ENCODE measurements at regions not wholly inside any gene's neighbourhood (a gene's known extent, or its start where the extent isn't known, plus 50 kb on each side); places are given as distances from the start of the nearest gene placed in this dataset.
"Not testable (repeated sequence)": the region's sequence is repeated elsewhere in the genome, so short reads cannot be mapped to it uniquely, and the experiment has no call there.

DNA sequence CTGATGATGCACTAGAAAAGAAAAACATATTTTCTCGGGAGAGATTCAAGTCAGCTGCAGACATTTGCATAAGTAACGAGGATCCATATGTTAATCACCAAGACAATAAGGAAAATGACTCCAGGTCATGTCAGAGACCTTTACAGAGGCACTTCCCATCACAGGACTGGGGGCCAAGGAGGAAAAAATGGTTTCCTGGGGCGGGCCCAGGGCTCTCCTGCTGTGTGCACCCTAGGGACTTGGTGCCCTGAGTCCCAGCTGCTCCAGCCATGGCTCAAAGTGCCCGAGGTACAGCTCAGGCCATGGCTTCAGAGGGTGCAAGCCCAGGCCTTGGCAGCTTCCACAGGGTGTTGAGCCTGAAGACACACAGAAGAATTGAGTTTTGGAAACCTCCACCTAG lies 415.4 kb upstream of the FRG1 start:
- no peak overlapping the region for H3K27ac Mint-ChIP-seq
- no peaks in the 10 kb centered on the region for H3K27me3 Mint-ChIP-seq
- H3K4me3 Mint-ChIP-seq: no peak overlapping the region
- H3K9me3 Mint-ChIP-seq: peaks cover 21 to 30% of the 10 kb centered on the region in 2 donors
- H3K36me3 Mint-ChIP-seq: peaks cover 0 to 5% of the 10 kb centered on the region in 2 donors
- ATAC-seq (replicated peaks) (no peak), DNase-seq (no peak)
- no peaks in the 10 kb centered on the region for H3K4me1 Mint-ChIP-seq

DNA sequence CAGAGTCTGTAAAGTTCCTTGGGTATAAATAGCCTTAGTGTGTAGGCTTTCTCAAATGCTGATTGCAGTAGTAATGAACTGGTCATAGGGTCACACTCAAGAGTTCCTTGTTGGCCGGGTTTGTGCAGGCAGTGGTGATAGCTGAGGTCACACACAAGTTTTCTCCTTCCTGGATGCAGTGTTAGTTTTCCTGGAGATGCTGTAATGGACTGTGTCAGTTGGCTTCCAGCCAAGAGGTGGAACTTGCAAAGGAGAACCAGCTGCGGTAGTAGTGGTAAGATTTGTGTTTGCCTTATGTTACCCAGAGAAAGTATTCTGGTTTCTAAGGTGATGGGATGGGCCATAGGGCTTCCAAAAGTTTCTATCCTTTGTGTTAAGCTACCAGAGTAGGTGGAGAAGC lies 409.8 kb upstream of the FRG1 start:
- H3K9me3 Mint-ChIP-seq: peaks cover 20 to 22% of the 10 kb centered on the region in 2 donors
- no peak overlapping the region for H3K27ac Mint-ChIP-seq
- no peaks in the 10 kb centered on the region for H3K27me3 Mint-ChIP-seq
- H3K4me3 Mint-ChIP-seq: no peak overlapping the region
- no peak for ATAC-seq (replicated peaks)
- H3K4me1 Mint-ChIP-seq: no peaks in the 10 kb centered on the region
- no peak for DNase-seq
- no peaks in the 10 kb centered on the region for H3K36me3 Mint-ChIP-seq

DNA sequence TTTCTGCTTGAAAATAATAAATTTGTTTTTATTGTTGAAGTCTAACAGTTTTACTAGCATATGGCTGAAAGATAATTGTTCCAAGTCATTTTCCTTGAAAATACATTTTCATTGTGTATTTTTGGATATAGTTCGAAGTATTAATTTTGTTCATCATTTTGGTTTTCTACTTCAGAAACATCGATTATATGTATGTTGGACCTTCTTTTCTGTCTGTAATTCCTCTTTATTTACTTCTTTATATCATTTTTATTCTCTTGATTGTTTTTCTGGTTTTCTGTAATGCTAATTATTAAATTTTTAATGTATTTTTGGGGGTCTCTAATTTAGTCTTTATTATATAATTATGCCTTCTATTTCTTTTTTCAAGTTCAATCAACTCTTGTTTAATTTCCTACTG lies 407.1 kb upstream of the FRG1 start:
- DNase-seq: no peak
- peaks cover 9 to 18% of the 10 kb centered on the region in 2 donors for H3K9me3 Mint-ChIP-seq
- no peaks in the 10 kb centered on the region for H3K4me1 Mint-ChIP-seq
- no peak overlapping the region for H3K4me3 Mint-ChIP-seq
- H3K27ac Mint-ChIP-seq: no peak overlapping the region
- ATAC-seq (replicated peaks): no peak
- no peaks in the 10 kb centered on the region for H3K36me3 Mint-ChIP-seq
- no peaks in the 10 kb centered on the region for H3K27me3 Mint-ChIP-seq

DNA sequence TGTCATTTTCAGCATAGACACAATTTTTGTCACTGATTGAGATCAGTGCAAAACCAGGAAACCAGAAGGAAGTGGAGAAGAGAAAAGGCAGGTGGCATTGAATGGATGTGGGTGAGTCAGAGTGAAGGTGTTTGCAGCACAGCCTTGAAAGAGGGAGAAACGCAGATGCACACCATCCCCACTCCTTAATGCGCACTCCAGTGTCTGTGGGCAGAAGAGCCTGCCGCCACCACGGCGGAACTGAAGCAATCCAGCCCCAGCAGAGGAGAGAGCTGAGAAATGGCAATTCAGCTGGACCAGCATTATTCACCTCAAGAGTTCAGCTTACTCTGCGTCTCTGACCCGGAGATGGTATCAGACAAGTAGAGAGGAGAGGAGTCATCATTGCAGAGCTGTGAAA lies 393.1 kb upstream of the FRG1 start:
- H3K4me3 Mint-ChIP-seq: no peak overlapping the region
- DNase-seq: no peak
- no peaks in the 10 kb centered on the region for H3K36me3 Mint-ChIP-seq
- no peaks in the 10 kb centered on the region for H3K27me3 Mint-ChIP-seq
- no peak for ATAC-seq (replicated peaks)
- no peaks in the 10 kb centered on the region for H3K9me3 Mint-ChIP-seq
- H3K4me1 Mint-ChIP-seq: no peaks in the 10 kb centered on the region
- no peak overlapping the region for H3K27ac Mint-ChIP-seq

DNA sequence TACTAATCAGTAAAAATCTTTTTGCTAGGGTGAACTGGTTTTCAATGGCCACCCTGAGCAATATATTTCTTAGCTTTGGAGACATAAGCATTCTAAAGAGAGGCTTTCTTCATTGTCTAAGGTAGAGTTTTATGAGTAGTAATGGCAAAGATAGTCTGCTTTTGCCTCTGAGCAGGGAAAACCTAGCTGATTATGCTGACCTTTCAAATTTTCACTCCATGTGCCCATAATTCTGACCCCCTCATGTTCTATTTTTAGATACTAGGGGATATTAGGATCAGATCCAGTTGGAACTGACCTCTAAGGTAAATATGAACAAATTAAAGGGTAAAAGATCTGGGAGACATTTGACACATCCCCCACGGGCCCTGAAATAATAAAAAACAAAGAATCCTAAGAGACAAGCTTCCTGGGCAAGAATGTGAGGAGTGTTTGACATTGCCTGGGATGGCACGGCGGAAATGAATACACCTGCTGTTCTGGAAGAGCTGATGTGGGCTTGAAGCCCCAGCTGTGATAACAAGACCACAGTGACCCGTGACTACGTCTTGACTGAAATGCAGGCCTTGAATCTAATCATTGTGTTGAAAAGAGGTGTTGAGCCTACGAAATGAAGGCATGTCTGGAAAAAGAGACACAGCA lies 392.1 kb upstream of the FRG1 start:
- H3K4me1 Mint-ChIP-seq: no peaks in the 10 kb centered on the region
- H3K27ac Mint-ChIP-seq: no peak overlapping the region
- no peak for ATAC-seq (replicated peaks)
- H3K4me3 Mint-ChIP-seq: no peak overlapping the region
- H3K36me3 Mint-ChIP-seq: no peaks in the 10 kb centered on the region
- peaks cover 0 to 1% of the 10 kb centered on the region in 2 donors for H3K9me3 Mint-ChIP-seq
- no peak for DNase-seq
- no peaks in the 10 kb centered on the region for H3K27me3 Mint-ChIP-seq

DNA sequence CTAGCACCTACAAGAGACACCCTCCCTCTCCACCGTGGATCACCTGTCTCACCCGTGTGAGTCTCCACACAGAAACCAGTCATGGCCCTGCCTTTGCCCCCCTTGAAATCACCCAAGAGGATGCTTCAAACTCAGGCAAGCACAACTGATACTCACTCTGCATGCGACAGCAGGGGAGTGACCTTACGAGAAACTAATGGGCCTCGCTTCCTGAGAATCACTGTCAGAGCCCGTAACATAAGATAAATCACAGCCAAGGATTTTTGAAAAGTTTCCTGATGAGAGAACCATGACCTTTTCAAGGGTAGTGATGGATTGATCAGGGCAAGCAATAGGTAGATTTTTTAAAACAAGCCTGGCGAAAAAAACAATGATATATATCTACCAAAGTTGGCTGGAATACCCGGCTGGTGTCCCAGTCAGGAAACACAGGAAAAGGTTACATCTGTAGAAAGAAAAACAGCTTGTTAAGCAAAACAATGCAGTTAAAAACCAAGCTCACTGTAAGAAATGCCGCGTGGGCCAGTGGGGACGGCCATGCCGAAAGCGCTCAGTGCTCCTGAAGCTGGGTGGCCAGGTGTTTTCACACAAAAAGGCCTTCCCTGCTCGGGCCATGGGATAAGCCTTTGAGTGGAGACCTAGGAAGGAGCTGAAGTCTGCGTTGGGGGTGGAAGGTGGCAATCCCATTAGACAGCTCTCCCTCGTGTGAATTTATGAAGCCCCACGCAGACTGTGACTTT lies 388.6 kb upstream of the FRG1 start:
- H3K9me3 Mint-ChIP-seq; ATAC-seq (replicated peaks); H3K36me3 Mint-ChIP-seq; H3K4me3 Mint-ChIP-seq; H3K27me3 Mint-ChIP-seq; H3K27ac Mint-ChIP-seq; DNase-seq; H3K4me1 Mint-ChIP-seq: not testable (repeated sequence)

DNA sequence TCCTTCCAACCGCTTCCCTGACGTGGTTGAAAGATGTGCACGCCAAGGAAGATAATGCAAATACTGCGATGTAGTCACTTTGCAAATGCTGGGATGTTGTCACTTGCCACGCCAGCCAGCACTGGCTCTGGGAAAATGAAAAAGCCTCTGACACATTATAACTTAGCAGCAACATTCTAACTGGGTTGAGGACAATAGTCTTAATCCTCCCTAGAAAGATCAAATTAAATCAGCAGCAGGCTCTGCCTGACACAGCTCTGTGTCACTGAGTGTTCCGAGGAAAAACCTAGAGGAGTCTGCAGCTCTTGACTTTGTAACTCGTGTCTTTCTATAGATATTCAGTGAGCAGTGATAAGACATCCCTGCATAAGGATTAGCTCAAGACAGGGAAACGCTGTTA lies 380.1 kb upstream of the FRG1 start:
- not testable (repeated sequence) for H3K36me3 Mint-ChIP-seq; ATAC-seq (replicated peaks); H3K4me1 Mint-ChIP-seq; H3K9me3 Mint-ChIP-seq; H3K4me3 Mint-ChIP-seq; H3K27ac Mint-ChIP-seq; H3K27me3 Mint-ChIP-seq; DNase-seq

DNA sequence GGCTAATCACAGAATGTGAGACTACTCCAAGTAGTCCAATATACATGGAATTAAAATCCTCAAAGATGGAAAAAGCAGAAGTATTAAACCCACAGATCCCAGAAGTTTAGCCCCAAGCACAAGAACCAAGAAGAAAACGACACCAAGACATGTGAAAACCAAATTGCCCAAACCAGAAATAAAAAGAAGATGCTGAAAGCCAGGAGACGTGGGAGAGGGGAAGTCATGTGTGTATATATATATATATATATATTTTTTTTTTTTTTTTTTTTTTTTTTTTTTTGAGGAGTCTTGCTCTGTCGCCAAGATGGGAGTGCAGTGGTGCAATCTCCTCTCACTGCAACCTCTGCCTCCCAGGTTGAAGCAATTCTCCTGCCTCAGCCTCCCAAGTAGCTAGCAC lies 376.9 kb upstream of the FRG1 start:
- H3K4me1 Mint-ChIP-seq; H3K9me3 Mint-ChIP-seq; ATAC-seq (replicated peaks): not testable (repeated sequence)

DNA sequence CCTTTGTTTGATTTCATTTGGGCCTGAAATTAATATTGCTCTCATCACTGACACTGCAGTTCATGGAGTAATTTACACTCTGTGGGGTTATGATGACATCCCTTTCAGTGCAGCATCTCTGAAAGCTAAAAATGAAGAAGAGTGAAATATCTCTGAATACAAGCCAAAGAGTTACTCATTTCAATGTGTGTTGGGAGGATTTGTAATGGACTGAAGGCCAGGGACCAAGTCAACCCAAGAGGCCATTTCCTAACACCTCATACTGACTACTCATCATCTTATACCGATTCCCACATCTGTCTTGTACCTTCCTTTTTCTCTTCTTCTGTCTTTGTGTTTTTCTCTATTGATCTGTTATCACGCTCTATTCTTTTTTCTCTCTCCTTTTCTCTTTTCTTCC lies 374.4 kb upstream of the FRG1 start:
- H3K27ac Mint-ChIP-seq; H3K36me3 Mint-ChIP-seq; H3K4me1 Mint-ChIP-seq; H3K27me3 Mint-ChIP-seq; H3K9me3 Mint-ChIP-seq; ATAC-seq (replicated peaks); H3K4me3 Mint-ChIP-seq; DNase-seq: not testable (repeated sequence)

More for the DNA sequence above, 376.9 kb upstream of the FRG1 start:
- not testable (repeated sequence) for H3K27me3 Mint-ChIP-seq, H3K27ac Mint-ChIP-seq, H3K36me3 Mint-ChIP-seq, H3K4me3 Mint-ChIP-seq, DNase-seq

DNA sequence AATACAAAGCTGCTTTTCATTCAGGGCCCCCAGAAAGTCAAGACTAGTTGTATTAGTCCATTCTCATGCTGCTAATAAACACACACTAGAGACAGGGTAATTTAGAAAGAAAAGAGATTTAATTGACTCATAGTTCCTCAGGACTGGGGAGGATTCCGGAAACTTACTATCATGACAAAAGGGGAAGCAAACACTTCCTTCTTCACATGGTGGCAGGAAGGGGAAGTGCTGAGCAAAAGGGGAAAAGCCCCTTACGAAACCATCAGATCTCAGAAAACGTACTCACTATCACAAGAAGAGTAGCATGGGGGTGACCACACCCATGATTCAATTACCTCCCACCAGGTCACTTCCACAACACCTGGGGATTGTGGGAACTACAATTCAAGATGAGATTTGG lies 373.8 kb upstream of the FRG1 start:
- not testable (repeated sequence) for H3K36me3 Mint-ChIP-seq, H3K9me3 Mint-ChIP-seq, H3K27me3 Mint-ChIP-seq, H3K4me3 Mint-ChIP-seq, H3K27ac Mint-ChIP-seq, DNase-seq, H3K4me1 Mint-ChIP-seq
- ATAC-seq (replicated peaks): peak in 1 of 2 donors; percentile 34

DNA sequence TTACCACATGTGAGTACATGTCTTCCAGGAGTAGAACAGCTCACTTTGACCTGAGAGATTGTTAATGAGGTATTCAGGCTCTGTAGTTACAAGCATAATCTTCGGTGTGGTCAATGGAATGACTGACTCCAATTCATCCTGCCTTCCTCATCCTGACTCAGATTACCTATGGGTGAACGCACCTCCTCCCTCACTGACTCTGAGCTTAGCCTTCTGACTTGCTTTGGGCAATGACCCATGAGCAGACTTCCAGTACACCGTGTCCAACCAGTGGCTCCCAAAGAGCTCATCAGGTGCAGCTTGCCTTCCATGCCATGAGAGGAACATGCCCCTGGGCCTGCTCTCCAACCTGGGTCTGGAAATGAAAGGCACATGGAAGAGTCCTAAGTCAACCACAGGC lies 361.0 kb upstream of the FRG1 start:
- DNase-seq; H3K4me3 Mint-ChIP-seq; ATAC-seq (replicated peaks); H3K36me3 Mint-ChIP-seq; H3K4me1 Mint-ChIP-seq; H3K27me3 Mint-ChIP-seq; H3K27ac Mint-ChIP-seq: not testable (repeated sequence)
- peaks cover 2 to 11% of the 10 kb centered on the region in 2 donors for H3K9me3 Mint-ChIP-seq

DNA sequence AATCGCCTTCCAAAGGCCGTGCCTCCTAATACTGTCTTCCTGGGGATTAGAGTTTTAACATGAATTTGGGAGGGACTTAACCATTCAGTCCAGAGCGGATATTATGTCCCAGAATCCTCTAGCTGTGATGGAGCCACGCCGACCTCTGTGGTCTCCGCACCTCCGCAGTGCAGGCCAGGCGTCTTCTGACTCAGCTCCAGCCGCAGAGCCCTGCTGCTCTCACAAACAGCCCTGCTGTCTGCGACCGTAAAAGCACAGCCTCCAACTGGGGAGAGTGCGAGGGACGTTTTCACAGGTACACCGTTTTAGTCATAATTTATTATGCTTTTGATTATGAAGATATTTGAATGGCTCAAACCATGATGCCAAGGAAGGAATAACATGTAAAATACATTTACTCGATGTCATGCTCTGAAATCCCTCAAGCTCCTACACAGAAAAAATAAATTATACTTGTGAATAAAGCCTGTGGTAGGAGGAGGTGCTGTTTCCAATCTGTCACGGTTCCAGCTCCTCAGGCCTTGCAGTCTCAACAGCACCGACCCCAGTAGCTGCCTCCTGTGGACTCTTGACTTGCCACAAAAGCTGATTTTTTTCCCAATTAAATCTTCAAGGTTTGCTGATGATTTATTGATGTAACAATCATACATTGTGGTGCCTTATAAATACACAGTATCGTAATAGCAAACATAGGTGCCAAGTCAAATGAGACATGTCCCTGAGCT lies 353.6 kb upstream of the FRG1 start:
- H3K4me1 Mint-ChIP-seq; H3K4me3 Mint-ChIP-seq; H3K27me3 Mint-ChIP-seq; H3K36me3 Mint-ChIP-seq; H3K27ac Mint-ChIP-seq; ATAC-seq (replicated peaks); DNase-seq: not testable (repeated sequence)
- H3K9me3 Mint-ChIP-seq: peaks cover 9 to 10% of the 10 kb centered on the region in 2 donors

DNA sequence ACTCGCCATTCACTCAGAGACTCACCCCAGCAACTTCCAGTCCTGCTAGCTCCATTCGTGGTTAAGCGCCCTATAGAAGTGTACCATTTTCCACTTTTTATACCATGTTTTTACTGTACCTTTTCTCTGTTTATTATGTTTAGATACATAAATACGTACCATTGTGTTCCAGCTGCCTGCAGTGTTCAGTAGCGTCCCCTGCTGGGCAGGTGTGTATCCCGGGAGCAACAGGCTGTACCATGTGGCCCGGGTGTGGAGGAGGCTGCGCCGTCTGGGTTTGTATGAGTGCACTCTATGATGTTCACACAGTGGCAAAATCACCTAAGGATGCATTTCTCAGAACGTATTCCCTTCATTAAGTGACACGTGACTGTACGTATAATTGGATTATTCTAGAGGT lies 351.5 kb upstream of the FRG1 start:
- not testable (repeated sequence) for H3K27ac Mint-ChIP-seq; DNase-seq; H3K36me3 Mint-ChIP-seq; H3K4me3 Mint-ChIP-seq; H3K27me3 Mint-ChIP-seq; ATAC-seq (replicated peaks); H3K4me1 Mint-ChIP-seq
- peaks cover 8 to 10% of the 10 kb centered on the region in 2 donors for H3K9me3 Mint-ChIP-seq

DNA sequence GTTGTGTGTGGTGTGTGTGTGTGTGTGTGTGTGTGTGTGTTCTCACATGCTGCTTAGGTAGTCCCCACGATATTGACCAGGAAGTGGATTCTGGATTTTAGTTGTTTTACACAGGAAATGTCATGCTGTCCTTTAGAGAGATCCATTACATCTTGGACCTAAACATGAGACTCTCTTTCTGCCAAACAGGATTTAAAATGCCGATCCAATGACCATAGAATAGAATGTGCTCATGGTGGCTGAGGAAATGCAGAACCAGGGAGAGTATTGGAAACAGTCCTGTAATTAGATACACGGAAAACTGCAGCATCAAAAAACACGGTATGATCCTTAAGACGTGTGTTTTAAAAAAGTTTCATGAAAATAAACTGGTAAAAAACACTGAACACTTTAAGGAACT lies 347.8 kb upstream of the FRG1 start:
- DNase-seq (no peak), ATAC-seq (replicated peaks) (no peak)
- no peaks in the 10 kb centered on the region for H3K36me3 Mint-ChIP-seq
- H3K27me3 Mint-ChIP-seq: no peaks in the 10 kb centered on the region
- no peak overlapping the region for H3K27ac Mint-ChIP-seq
- no peaks in the 10 kb centered on the region for H3K4me1 Mint-ChIP-seq
- peaks cover 4 to 5% of the 10 kb centered on the region in 2 donors for H3K9me3 Mint-ChIP-seq
- no peak overlapping the region for H3K4me3 Mint-ChIP-seq

DNA sequence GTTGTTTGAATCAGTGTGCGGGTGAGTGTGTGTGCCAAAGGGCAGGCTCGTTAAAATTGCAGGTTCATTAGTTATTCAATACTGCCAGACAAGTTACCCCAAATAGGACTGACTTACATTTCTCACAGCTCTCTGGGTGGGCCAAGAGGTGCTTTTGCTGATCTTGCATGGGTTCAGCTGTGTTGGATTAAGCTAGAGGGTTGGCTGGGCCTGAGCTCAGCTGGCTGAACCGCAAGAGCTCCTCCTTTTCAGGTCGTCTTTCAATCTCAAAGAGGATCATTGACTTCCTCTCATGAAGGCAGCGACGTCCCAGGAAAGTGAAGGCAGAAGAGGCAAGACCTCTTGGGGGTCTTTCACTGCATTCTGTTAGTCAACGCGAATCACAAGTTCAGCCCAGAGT lies 343.3 kb upstream of the FRG1 start:
- Mint-ChIP-seq H3K4me1 (no peaks in the 10 kb centered on the region), H3K4me3 (no peak overlapping the region), H3K36me3 (no peaks in the 10 kb centered on the region), H3K27me3 (no peaks in the 10 kb centered on the region), H3K27ac (no peak overlapping the region), H3K9me3 (peaks cover 0 to 4% of the 10 kb centered on the region in 2 donors)
- DNase-seq: no peak
- ATAC-seq (replicated peaks): no peak

Measured in stimulated activated naive B cell treated with anti-CD40 and anti-IgM and Interleukin-4, amounts not matched to agents 10 μg/mL and 1 μg/mL and 100 μg/mL, for 72 hours (primary cell).